Activated B cell treated with CpG ODN at 0.5 μM for 24 hours (primary cell): ENCODE measurements at regions not wholly inside any gene's neighbourhood (a gene's known extent, or its start where the extent isn't known, plus 50 kb on each side); places are given as distances from the start of the nearest gene placed in this dataset.

Experiments used
- ATAC-seq: fragments of 200-7000 bp; cut with Tn5 transposase; one replicate; pipeline ENCODE4 v1.10.0; 2021; ENCODE audit warnings: low read depth, mild to moderate bottlenecking, moderate library complexity
- CTCF ChIA-PET: fragments of 350-600 bp; sonication (Branson Sonifier 250); formaldehyde crosslinking; loops from one replicate; lab custom pipeline; 2021; ENCODE audit warnings: antibody characterized with exemption; lab: Charles Lee
- POLR2A ChIA-PET: fragments of 350-600 bp; sonication (Branson Sonifier 250); formaldehyde crosslinking; loops from one replicate; lab custom pipeline; 2021; ENCODE audit warnings: antibody characterized with exemption; lab: Charles Lee
- DNase-seq: peaks from one replicate; pipeline ENCODE4 v3.0.0; 2022
- H3K27ac Mint-ChIP-seq: one replicate; pipeline ENCODE4 v1.8.0; 2020; ENCODE audit warnings: mixed read lengths
- H3K27me3 Mint-ChIP-seq: one replicate; pipeline ENCODE4 v1.8.0; 2021; ENCODE audit warnings: mixed read lengths
- H3K36me3 Mint-ChIP-seq: one replicate; pipeline ENCODE4 v1.8.0; 2021; ENCODE audit warnings: low read depth, mixed read lengths
- H3K4me1 Mint-ChIP-seq: one replicate; pipeline ENCODE4 v1.8.0; 2021; ENCODE audit warnings: mixed read lengths
- H3K4me3 Mint-ChIP-seq: one replicate; pipeline ENCODE4 v1.8.0; 2020; ENCODE audit warnings: mild to moderate bottlenecking, mixed read lengths
- H3K9me3 Mint-ChIP-seq: one replicate; pipeline ENCODE4 v1.8.0; 2020; ENCODE audit warnings: mixed read lengths
- intact Hi-C: fragments of 100-400 bp; cut with micrococcal nuclease; formaldehyde crosslinking; loops from one replicate; pipeline ENCODE4 v1.15.1; 2024
- TF ChIP-seq, protein P1 (sequence below): fragments of 200-600 bp; IDR thresholded peaks from one replicate; pipeline ENCODE4 v1.8.0; 2022; ENCODE audit warnings: antibody characterized with exemption, mild to moderate bottlenecking

DNA sequence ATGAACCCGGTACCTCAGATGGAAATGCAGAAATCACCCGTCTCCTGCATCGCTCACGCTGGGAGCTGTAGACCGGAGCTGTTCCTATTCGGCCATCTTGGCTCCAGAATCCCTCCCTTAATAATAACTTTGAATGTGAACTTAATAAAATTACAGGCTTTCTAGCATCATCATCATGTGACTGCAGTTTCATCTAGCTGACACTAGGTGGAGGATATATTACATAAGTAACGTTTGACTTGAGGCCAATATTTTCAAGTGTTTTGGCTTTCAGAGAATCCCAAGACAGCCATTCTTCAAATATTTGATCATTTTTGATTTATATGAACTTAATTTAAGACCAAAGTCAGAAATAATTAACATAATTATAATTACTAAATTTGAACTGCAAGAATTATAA is 474.9 kb upstream of the CDH10 start:
- DNase-seq (no peak), ATAC-seq (no peak)
- Mint-ChIP-seq H3K36me3 (no peaks in the 10 kb centered on the region), H3K27me3 (no peaks in the 10 kb centered on the region), H3K9me3 (peaks cover 7% of the 10 kb centered on the region), H3K4me1 (no peaks in the 10 kb centered on the region), H3K4me3 (no peak overlapping the region), H3K27ac (no peak overlapping the region)
- intact Hi-C loops: no loop called here
- POLR2A ChIA-PET: no interaction called here
- CTCF ChIA-PET: no interaction called here
- TF ChIP-seq, protein P1, sequence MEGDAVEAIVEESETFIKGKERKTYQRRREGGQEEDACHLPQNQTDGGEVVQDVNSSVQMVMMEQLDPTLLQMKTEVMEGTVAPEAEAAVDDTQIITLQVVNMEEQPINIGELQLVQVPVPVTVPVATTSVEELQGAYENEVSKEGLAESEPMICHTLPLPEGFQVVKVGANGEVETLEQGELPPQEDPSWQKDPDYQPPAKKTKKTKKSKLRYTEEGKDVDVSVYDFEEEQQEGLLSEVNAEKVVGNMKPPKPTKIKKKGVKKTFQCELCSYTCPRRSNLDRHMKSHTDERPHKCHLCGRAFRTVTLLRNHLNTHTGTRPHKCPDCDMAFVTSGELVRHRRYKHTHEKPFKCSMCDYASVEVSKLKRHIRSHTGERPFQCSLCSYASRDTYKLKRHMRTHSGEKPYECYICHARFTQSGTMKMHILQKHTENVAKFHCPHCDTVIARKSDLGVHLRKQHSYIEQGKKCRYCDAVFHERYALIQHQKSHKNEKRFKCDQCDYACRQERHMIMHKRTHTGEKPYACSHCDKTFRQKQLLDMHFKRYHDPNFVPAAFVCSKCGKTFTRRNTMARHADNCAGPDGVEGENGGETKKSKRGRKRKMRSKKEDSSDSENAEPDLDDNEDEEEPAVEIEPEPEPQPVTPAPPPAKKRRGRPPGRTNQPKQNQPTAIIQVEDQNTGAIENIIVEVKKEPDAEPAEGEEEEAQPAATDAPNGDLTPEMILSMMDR: no peak

DNA sequence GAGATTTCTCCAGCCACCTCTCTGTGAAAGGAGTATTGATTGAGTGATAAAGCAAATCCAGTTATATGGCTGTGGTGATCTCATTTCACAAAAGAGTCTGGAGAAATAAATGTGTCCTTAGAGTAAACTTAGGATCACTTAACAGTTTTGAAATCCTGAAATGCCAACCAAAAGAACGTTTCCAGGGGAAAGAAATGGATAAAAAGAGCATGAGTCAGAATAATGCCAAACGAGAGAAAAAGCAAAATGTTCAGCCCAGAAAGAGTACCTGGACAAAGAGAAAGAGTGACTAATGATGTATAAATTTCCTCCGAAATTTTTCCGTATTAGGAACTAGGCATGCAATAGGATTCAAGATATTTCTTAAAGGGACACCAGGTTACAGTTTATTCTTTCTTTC is 463.1 kb upstream of the CDH10 start:
- H3K9me3 Mint-ChIP-seq: peaks cover 8% of the 10 kb centered on the region
- TF ChIP-seq, protein P1: no peak
- no peaks in the 10 kb centered on the region for H3K27me3 Mint-ChIP-seq
- ChIA-PET POLR2A (no interaction called here), CTCF (no interaction called here)
- ATAC-seq (no peak), DNase-seq (no peak)
- no peaks in the 10 kb centered on the region for H3K36me3 Mint-ChIP-seq
- intact Hi-C loops: no loop called here
- no peaks in the 10 kb centered on the region for H3K4me1 Mint-ChIP-seq
- H3K4me3 Mint-ChIP-seq: no peak overlapping the region
- no peak overlapping the region for H3K27ac Mint-ChIP-seq

DNA sequence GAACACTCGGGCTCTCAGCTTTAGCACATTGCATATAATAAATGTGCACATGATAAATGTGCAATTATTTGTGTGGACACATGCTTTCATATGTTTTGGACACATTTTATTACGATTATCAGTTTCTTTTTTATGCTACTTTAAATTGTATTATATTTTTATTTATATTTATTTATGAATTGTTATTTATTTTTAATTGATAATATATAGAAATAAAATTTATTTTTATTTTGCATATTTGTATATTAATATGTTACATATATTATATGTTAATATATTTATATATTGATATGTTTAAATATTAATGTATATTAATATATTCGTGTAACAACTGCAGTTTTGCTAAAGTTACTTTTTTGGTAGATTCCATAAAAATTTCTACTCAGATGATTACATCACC is 454.8 kb upstream of the CDH10 start:
- no peaks in the 10 kb centered on the region for H3K36me3 Mint-ChIP-seq
- intact Hi-C loops: no loop called here
- TF ChIP-seq, protein P1: no peak
- ChIA-PET CTCF (no interaction called here), POLR2A (no interaction called here)
- no peak overlapping the region for H3K4me3 Mint-ChIP-seq
- DNase-seq: no peak
- H3K4me1 Mint-ChIP-seq: no peaks in the 10 kb centered on the region
- H3K9me3 Mint-ChIP-seq: peaks cover 6% of the 10 kb centered on the region
- H3K27ac Mint-ChIP-seq: no peak overlapping the region
- ATAC-seq: no peak
- no peaks in the 10 kb centered on the region for H3K27me3 Mint-ChIP-seq

DNA sequence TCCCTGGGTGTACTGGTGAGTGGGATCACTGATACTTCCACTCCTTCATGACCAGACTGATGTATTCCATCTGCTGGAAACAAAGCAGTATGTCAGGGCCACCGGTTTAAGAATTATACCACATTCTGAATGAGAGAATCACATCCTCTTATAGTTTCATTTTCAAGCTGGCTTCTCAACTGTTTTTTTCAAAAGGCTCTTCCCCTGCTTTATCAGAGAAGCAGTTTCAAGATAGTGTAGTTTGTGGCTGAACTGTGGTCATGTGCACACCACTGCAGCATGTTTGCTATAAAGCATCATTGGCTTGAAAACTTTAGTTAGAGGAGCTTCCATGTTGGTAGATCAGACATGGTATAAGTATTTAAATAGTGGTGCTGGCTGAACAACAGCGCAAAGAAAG is 450.5 kb upstream of the CDH10 start:
- DNase-seq (no peak), ATAC-seq (no peak)
- Mint-ChIP-seq H3K4me1 (no peaks in the 10 kb centered on the region), H3K9me3 (peaks cover 7% of the 10 kb centered on the region), H3K36me3 (no peaks in the 10 kb centered on the region), H3K27me3 (no peaks in the 10 kb centered on the region), H3K4me3 (no peak overlapping the region), H3K27ac (no peak overlapping the region)
- ChIA-PET CTCF (no interaction called here), POLR2A (no interaction called here)
- intact Hi-C loops: no loop called here
- TF ChIP-seq, protein P1: no peak

DNA sequence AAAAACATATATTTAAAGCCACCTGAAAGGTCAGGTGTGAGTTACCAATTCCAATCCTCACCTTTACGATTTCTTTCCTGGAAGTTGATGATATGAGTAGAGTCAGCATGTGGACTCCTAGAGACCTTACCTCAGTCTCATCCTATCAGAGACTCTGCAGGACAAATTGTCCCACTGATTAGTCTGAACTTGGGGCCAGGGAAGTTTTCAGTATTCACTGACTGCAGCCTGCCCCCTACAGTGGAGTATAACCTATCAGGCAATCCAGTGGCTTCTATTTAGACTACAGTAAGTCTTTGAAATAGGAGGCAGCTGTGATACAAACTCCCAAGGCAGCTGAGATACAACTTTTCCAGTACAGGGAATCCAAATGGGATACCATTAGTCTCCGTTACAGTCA is 449.4 kb upstream of the CDH10 start:
- ATAC-seq: no peak
- H3K9me3 Mint-ChIP-seq: peaks cover 7% of the 10 kb centered on the region
- CTCF ChIA-PET: no interaction called here
- H3K4me3 Mint-ChIP-seq: no peak overlapping the region
- POLR2A ChIA-PET: no interaction called here
- H3K4me1 Mint-ChIP-seq: no peaks in the 10 kb centered on the region
- H3K27me3 Mint-ChIP-seq: no peaks in the 10 kb centered on the region
- H3K36me3 Mint-ChIP-seq: no peaks in the 10 kb centered on the region
- DNase-seq: no peak
- TF ChIP-seq, protein P1: no peak
- H3K27ac Mint-ChIP-seq: no peak overlapping the region
- intact Hi-C loops: no loop called here
